CD14-positive monocyte (primary cell): ENCODE measurements at regions not wholly inside any gene's neighbourhood (a gene's known extent, or its start where the extent isn't known, plus 50 kb on each side); places are given as distances from the start of the nearest gene placed in this dataset.

Source experiments
- DNase-seq, 3 donors: peaks; one replicate each; pipeline ENCODE4 v3.0.0-alpha.2; 2011 to 2022
- H2AFZ ChIP-seq: 2 replicates; pipeline ENCODE4 v1.6.0; 2012; ENCODE audit warnings: mild to moderate bottlenecking, low read depth, low read length, inconsistent platforms; ENCODE audit not compliant: insufficient read depth, poor library complexity, severe bottlenecking
- H3K27ac ChIP-seq, 2 donors: 1 replicate in 1 of 2; 2 replicates in 1 of 2; pipeline ENCODE4 v1.5.1; 2012 to 2013; ENCODE audit warnings: low read length in 2 of 2, control low read depth in 1 of 2, inconsistent platforms in 1 of 2, low read depth in 1 of 2, mild to moderate bottlenecking in 1 of 2
- H3K27me3 ChIP-seq, 2 donors: one replicate each; pipeline versions ENCODE4 v1.6.0 to v1.6.1; 2011 to 2013; ENCODE audit warnings: low read length in 2 of 2; ENCODE audit not compliant: control insufficient read depth in 2 of 2, insufficient read depth in 2 of 2
- H3K36me3 ChIP-seq, 2 donors: replicated peaks in 1 of 2; 1 replicate in 1 of 2; 2 replicates in 1 of 2; pipeline versions ENCODE4 v1.5.1 to v1.6.1; 2012 to 2013; ENCODE audit warnings: low read length in 2 of 2, control low read depth in 1 of 2, inconsistent platforms in 1 of 2, mild to moderate bottlenecking in 1 of 2; ENCODE audit not compliant: insufficient read depth in 2 of 2, control insufficient read depth in 1 of 2
- H3K4me1 ChIP-seq, 2 donors: 1 replicate in 1 of 2; 2 replicates in 1 of 2; pipeline versions ENCODE4 v1.5.1 to v1.6.1; 2012 to 2013; ENCODE audit warnings: low read length in 2 of 2, control low read depth in 1 of 2, inconsistent platforms in 1 of 2, mild to moderate bottlenecking in 1 of 2, moderate library complexity in 1 of 2; ENCODE audit not compliant: insufficient read depth in 2 of 2, control insufficient read depth in 1 of 2
- H3K4me2 ChIP-seq: replicated peaks from 2 replicates; pipeline ENCODE3; 2012; ENCODE audit warnings: low read length, moderate library complexity, mild to moderate bottlenecking; ENCODE audit not compliant: poor library complexity, severe bottlenecking; ENCODE audit errors: extremely low read depth
- H3K4me3 ChIP-seq, 3 experiments: fragments of 200-600 bp in 1 of 3; sonication (generic) in 1 of 3; replicated peaks in 1 of 3; 1 replicate in 2 of 3; 2 replicates in 1 of 3; pipeline ENCODE4 v1.5.1; 2011 to 2013; ENCODE audit warnings: low read length in 3 of 3, mild to moderate bottlenecking in 3 of 3, control low read depth in 2 of 3, low read depth in 2 of 3, inconsistent platforms in 1 of 3, moderate library complexity in 1 of 3
- H3K79me2 ChIP-seq: 2 replicates; pipeline ENCODE4 v1.6.0; 2012; ENCODE audit warnings: mild to moderate bottlenecking, control low read depth, inconsistent platforms, low read length, moderate library complexity; ENCODE audit not compliant: insufficient read depth
- H3K9ac ChIP-seq: 2 replicates; pipeline ENCODE4 v1.6.0; 2017; ENCODE audit warnings: low read length, mild to moderate bottlenecking; ENCODE audit not compliant: insufficient read depth, poor library complexity, severe bottlenecking
- H3K9me3 ChIP-seq, 2 donors: replicated peaks in 1 of 2; 1 replicate in 1 of 2; 2 replicates in 1 of 2; pipeline versions ENCODE4 v1.5.1 to v1.6.1; 2012 to 2013; ENCODE audit warnings: low read length in 2 of 2, control low read depth in 1 of 2; ENCODE audit not compliant: control insufficient read depth in 1 of 2, insufficient read depth in 1 of 2
- H4K20me1 ChIP-seq: 2 replicates; pipeline ENCODE4 v1.6.0; 2012; ENCODE audit warnings: mild to moderate bottlenecking, low read length, control low read depth, moderate library complexity; ENCODE audit not compliant: insufficient read depth
- H3K27ac Mint-ChIP-seq, 7 donors: one replicate each; pipeline ENCODE4 v1.8.0; 2020; ENCODE audit warnings: mild to moderate bottlenecking in 7 of 7, mixed read lengths in 7 of 7, moderate library complexity in 6 of 7, inconsistent platforms in 2 of 7
- H3K27me3 Mint-ChIP-seq, 3 donors: one replicate each; pipeline ENCODE4 v1.8.0; 2021 to 2022; ENCODE audit warnings: low read depth in 3 of 3, mild to moderate bottlenecking in 3 of 3, mixed read lengths in 3 of 3, moderate library complexity in 3 of 3, inconsistent platforms in 1 of 3
- H3K36me3 Mint-ChIP-seq, 2 donors: one replicate each; pipeline ENCODE4 v1.8.0; 2020; ENCODE audit warnings: mixed read lengths in 2 of 2, inconsistent platforms in 1 of 2, mild to moderate bottlenecking in 1 of 2
- H3K4me1 Mint-ChIP-seq: one replicate; pipeline ENCODE4 v1.8.0; 2020; ENCODE audit warnings: mild to moderate bottlenecking, mixed read lengths
- H3K4me3 Mint-ChIP-seq, 2 donors: one replicate each; pipeline ENCODE4 v1.8.0; 2020; ENCODE audit warnings: mild to moderate bottlenecking in 2 of 2, mixed read lengths in 2 of 2, moderate library complexity in 1 of 2
- H3K9me3 Mint-ChIP-seq, 7 donors: one replicate each; pipeline ENCODE4 v1.8.0; 2020 to 2022; ENCODE audit warnings: mixed read lengths in 7 of 7, mild to moderate bottlenecking in 6 of 7, moderate library complexity in 6 of 7, inconsistent platforms in 2 of 7
- WGBS: methylation state at CpG from one replicate; pipeline ENCODE4 v1.1.5; 2013; ENCODE audit warnings: missing lambda C conversion rate; ENCODE audit not compliant: insufficient coverage; 5-methylcytosine and 5-hydroxymethylcytosine counted together
- intact Hi-C, 2 donors: fragments of 100-400 bp; cut with micrococcal nuclease; formaldehyde crosslinking; loops; one replicate each; pipeline versions ENCODE4 v1.15.0 to v1.15.1; 2023
- TF ChIP-seq, protein P1 (sequence below): fragments of 200-600 bp; IDR thresholded peaks from one replicate; pipeline ENCODE4 v1.8.0; 2022; ENCODE audit warnings: antibody characterized with exemption, mild to moderate bottlenecking

- Histone ChIP-seq H3K9ac (no peak overlapping the region), H3K27ac (no peak overlapping the region), H3K9me3 (peaks cover 10 to 14% of the 10 kb centered on the region in 2 donors), H3K4me1 (no peaks in the 10 kb centered on the region), H3K79me2 (no peaks in the 10 kb centered on the region), H2AFZ (no peak overlapping the region), H3K27me3 (no peaks in the 10 kb centered on the region), H3K4me3 (no peak overlapping the region), H3K36me3 (no peaks in the 10 kb centered on the region), H4K20me1 (no peaks in the 10 kb centered on the region), H3K4me2 (no peak overlapping the region)
- WGBS, result 67% methylated on average over 6 of the region's 6 CpGs
- peaks cover 7 to 14% (median 10%) of the 10 kb centered on the region in 7 donors for H3K9me3 Mint-ChIP-seq
- H3K27ac Mint-ChIP-seq, result no peak overlapping the region
- H3K4me1 Mint-ChIP-seq, result no peaks in the 10 kb centered on the region
- DNase-seq, result no peak
- H3K27me3 Mint-ChIP-seq, result peaks cover 0 to 18% (median 2%) of the 10 kb centered on the region in 3 donors
- intact Hi-C loops, result no loop called here
- no peak overlapping the region for H3K4me3 Mint-ChIP-seq
- TF ChIP-seq, protein P1, sequence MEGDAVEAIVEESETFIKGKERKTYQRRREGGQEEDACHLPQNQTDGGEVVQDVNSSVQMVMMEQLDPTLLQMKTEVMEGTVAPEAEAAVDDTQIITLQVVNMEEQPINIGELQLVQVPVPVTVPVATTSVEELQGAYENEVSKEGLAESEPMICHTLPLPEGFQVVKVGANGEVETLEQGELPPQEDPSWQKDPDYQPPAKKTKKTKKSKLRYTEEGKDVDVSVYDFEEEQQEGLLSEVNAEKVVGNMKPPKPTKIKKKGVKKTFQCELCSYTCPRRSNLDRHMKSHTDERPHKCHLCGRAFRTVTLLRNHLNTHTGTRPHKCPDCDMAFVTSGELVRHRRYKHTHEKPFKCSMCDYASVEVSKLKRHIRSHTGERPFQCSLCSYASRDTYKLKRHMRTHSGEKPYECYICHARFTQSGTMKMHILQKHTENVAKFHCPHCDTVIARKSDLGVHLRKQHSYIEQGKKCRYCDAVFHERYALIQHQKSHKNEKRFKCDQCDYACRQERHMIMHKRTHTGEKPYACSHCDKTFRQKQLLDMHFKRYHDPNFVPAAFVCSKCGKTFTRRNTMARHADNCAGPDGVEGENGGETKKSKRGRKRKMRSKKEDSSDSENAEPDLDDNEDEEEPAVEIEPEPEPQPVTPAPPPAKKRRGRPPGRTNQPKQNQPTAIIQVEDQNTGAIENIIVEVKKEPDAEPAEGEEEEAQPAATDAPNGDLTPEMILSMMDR, result no peak
- H3K36me3 Mint-ChIP-seq, result no peaks in the 10 kb centered on the region
Measured at GRCh38 chr1:30475966-30476365, 247.4 kb downstream of the MATN1 start.

DNA sequence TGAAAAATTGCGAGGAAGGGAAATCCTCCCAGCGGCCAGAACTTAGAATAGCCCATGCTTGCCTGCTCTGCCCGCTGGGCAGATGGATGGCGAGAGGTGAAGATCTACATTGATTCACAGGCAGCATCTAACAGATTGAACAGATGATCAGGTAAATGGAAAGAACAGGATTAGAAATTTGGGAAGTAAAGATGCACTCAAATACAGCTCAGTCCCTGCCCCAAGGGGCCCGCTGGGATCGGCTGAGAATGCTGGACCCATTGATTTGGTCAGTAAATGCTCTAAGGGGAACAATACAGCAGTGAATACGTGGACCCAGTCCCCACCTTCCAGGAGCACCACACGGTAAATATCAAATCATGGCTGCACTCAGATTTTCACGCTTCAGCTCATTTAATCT, 248.2 kb downstream of the MATN1 start:
- H2AFZ ChIP-seq, result no peak overlapping the region
- no peak overlapping the region for H3K27ac ChIP-seq
- H3K4me1 Mint-ChIP-seq, result no peaks in the 10 kb centered on the region
- H3K36me3 Mint-ChIP-seq, result no peaks in the 10 kb centered on the region
- no peak overlapping the region for H3K4me3 Mint-ChIP-seq
- no peaks in the 10 kb centered on the region for H4K20me1 ChIP-seq
- DNase-seq, result no peak
- H3K9me3 Mint-ChIP-seq, result peaks cover 2 to 8% (median 5%) of the 10 kb centered on the region in 7 donors
- no peak overlapping the region for H3K4me2 ChIP-seq
- no peaks in the 10 kb centered on the region for H3K27me3 ChIP-seq
- intact Hi-C loops, result no loop called here
- WGBS, result 88% methylated on average over 8 of the region's 9 CpGs
- H3K27me3 Mint-ChIP-seq, result peaks cover 0 to 18% (median 2%) of the 10 kb centered on the region in 3 donors
- no peak overlapping the region for H3K27ac Mint-ChIP-seq
- no peaks in the 10 kb centered on the region for H3K79me2 ChIP-seq
- TF ChIP-seq, protein P1, result no peak
- H3K9ac ChIP-seq, result no peak overlapping the region
- no peaks in the 10 kb centered on the region for H3K4me1 ChIP-seq
- no peak overlapping the region for H3K4me3 ChIP-seq
- no peaks in the 10 kb centered on the region for H3K36me3 ChIP-seq
- H3K9me3 ChIP-seq, result peaks cover 3 to 7% of the 10 kb centered on the region in 2 donors
